ENCODE measurements at regions not wholly inside any gene's neighbourhood (a gene's known extent, or its start where the extent isn't known, plus 50 kb on each side); places are given as distances from the start of the nearest gene placed in this dataset.

DNA sequence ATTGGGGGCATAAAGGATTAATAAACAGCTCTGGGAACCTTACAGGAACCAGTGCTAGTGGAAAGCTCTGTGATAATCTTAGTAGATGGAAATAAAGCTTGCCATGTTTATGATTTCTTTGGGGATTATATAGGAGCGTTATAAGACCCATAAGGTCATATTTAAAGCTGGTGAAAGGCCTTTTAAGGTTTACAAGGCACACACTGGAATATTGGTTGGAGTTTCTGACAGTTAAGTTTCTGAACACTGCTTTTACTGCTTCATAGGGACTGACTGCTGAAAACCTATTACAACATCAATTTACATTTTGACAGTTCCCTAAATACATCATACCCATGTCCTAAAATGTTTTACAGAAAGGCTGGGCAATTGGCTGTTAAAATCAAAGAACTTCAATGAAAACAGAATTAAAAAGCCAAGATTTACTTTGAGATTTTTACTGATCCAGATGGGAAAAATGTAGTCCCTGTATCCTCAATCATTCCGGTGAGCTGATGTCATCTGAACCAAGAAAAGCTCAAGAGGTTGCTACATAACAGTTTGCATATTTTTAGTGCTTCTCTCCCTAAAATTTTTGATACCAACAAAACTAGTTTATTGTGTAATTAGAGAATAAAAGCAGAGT lies 153.7 kb upstream of the IGF1 start:
- CTCF ChIA-PET: no interaction called here

DNA sequence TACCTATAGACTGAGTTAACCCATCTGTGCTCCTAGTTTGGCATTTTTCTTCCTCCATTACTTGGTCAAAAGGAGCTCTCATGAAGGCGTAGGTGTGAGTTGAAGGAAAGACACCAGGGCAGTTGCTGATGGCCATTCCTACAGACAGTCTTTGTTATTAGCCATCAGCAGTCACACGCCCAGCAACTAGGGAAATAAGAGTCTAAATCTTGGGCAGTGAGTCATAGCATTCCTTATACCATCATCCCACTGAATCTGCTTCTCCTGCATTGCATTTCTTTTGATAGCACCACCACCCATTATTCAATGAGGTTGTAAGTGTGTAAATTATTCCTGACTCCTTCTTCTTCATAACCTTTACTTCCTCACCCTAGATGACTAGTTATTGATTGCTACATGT lies 150.9 kb upstream of the IGF1 start:
- ChIA-PET CTCF (no interaction called here), POLR2A (no interaction called here)
- H3K4me1 ChIP-seq (ENCODE audit: control insufficient read depth, insufficient read depth, low read length): no peaks in the 10 kb centered on the region
- H3K27ac ChIP-seq (ENCODE audit: low read length): no peak overlapping the region
- BruUV-seq (replicated peaks): no TSS peak
- H3K27me3 ChIP-seq (ENCODE audit: control insufficient read depth, insufficient read depth, low read length): no peaks in the 10 kb centered on the region
- no peak for TF ChIP-seq TCF7L2 (IDR thresholded peaks at IDR 0.05; ENCODE audit: low read depth, low read length)
- no peak for TF ChIP-seq SIN3A (IDR thresholded peaks at IDR 0.05; ENCODE audit: borderline replicate concordance, insufficient read depth, low read depth, low read length)
- no peak for TF ChIP-seq POLR2AphosphoS5 (IDR thresholded peaks at IDR 0.05; ENCODE audit: low read depth, low read length)
- TF ChIP-seq, protein P1, sequence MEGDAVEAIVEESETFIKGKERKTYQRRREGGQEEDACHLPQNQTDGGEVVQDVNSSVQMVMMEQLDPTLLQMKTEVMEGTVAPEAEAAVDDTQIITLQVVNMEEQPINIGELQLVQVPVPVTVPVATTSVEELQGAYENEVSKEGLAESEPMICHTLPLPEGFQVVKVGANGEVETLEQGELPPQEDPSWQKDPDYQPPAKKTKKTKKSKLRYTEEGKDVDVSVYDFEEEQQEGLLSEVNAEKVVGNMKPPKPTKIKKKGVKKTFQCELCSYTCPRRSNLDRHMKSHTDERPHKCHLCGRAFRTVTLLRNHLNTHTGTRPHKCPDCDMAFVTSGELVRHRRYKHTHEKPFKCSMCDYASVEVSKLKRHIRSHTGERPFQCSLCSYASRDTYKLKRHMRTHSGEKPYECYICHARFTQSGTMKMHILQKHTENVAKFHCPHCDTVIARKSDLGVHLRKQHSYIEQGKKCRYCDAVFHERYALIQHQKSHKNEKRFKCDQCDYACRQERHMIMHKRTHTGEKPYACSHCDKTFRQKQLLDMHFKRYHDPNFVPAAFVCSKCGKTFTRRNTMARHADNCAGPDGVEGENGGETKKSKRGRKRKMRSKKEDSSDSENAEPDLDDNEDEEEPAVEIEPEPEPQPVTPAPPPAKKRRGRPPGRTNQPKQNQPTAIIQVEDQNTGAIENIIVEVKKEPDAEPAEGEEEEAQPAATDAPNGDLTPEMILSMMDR (IDR thresholded peaks at IDR 0.05): no peak
- TF ChIP-seq, protein P2, sequence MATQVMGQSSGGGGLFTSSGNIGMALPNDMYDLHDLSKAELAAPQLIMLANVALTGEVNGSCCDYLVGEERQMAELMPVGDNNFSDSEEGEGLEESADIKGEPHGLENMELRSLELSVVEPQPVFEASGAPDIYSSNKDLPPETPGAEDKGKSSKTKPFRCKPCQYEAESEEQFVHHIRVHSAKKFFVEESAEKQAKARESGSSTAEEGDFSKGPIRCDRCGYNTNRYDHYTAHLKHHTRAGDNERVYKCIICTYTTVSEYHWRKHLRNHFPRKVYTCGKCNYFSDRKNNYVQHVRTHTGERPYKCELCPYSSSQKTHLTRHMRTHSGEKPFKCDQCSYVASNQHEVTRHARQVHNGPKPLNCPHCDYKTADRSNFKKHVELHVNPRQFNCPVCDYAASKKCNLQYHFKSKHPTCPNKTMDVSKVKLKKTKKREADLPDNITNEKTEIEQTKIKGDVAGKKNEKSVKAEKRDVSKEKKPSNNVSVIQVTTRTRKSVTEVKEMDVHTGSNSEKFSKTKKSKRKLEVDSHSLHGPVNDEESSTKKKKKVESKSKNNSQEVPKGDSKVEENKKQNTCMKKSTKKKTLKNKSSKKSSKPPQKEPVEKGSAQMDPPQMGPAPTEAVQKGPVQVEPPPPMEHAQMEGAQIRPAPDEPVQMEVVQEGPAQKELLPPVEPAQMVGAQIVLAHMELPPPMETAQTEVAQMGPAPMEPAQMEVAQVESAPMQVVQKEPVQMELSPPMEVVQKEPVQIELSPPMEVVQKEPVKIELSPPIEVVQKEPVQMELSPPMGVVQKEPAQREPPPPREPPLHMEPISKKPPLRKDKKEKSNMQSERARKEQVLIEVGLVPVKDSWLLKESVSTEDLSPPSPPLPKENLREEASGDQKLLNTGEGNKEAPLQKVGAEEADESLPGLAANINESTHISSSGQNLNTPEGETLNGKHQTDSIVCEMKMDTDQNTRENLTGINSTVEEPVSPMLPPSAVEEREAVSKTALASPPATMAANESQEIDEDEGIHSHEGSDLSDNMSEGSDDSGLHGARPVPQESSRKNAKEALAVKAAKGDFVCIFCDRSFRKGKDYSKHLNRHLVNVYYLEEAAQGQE (IDR thresholded peaks at IDR 0.05; ENCODE audit: insufficient read depth in 1 of 2, low read depth in 2 of 2, low read length in 1 of 2): no peak
- no peak overlapping the region for H3K4me3 ChIP-seq (ENCODE audit: low read depth in 2 of 2, low read length in 2 of 2)
- ATAC-seq (no peak), DNase-seq (ENCODE audit: low read depth, low spot score) (no peak)
- intact Hi-C loops (cut with micrococcal nuclease; ENCODE audit: unreplicated experiment): no loop called here
- in situ Hi-C loops (cut with HindIII; ENCODE audit: low pct_unique_long_range_greater_than_20kb, low sequenced_read_pairs): no loop called here
- H3K36me3 ChIP-seq (ENCODE audit: control insufficient read depth, insufficient read depth, low read length): no peaks in the 10 kb centered on the region
- 0 out of 2 replicates have a peak, but pooled peaks cover under 1% of the 10 kb centered on the region for H3K9me3 ChIP-seq (ENCODE audit: control insufficient read depth, insufficient read depth, low read depth, low read length)

More for the DNA sequence above, 153.7 kb upstream of the IGF1 start:
- intact Hi-C loops (cut with micrococcal nuclease; ENCODE audit: unreplicated experiment) (no loop called here), in situ Hi-C loops (cut with HindIII; ENCODE audit: low pct_unique_long_range_greater_than_20kb, low sequenced_read_pairs) (no loop called here)
- POLR2A ChIA-PET: no interaction called here
- TF ChIP-seq, protein P1 (IDR thresholded peaks at IDR 0.05): no peak
- no peak for TF ChIP-seq POLR2AphosphoS5 (IDR thresholded peaks at IDR 0.05; ENCODE audit: low read depth, low read length)
- TF ChIP-seq, protein P2 (IDR thresholded peaks at IDR 0.05; ENCODE audit: insufficient read depth in 1 of 2, low read depth in 2 of 2, low read length in 1 of 2): no peak
- TF ChIP-seq SIN3A (IDR thresholded peaks at IDR 0.05; ENCODE audit: borderline replicate concordance, insufficient read depth, low read depth, low read length): no peak
- TF ChIP-seq TCF7L2 (IDR thresholded peaks at IDR 0.05; ENCODE audit: low read depth, low read length): no peak
- no peak overlapping the region for H3K4me3 ChIP-seq (ENCODE audit: low read depth in 2 of 2, low read length in 2 of 2)
- no peak for DNase-seq (ENCODE audit: low read depth, low spot score)
- no peak overlapping the region for H3K27ac ChIP-seq (ENCODE audit: low read length)
- H3K9me3 ChIP-seq (ENCODE audit: control insufficient read depth, insufficient read depth, low read depth, low read length): no peaks in the 10 kb centered on the region
- H3K27me3 ChIP-seq (ENCODE audit: control insufficient read depth, insufficient read depth, low read length): no peaks in the 10 kb centered on the region
- no peaks in the 10 kb centered on the region for H3K4me1 ChIP-seq (ENCODE audit: control insufficient read depth, insufficient read depth, low read length)
- no TSS peak for BruUV-seq (replicated peaks)
- no peak for ATAC-seq
- no peaks in the 10 kb centered on the region for H3K36me3 ChIP-seq (ENCODE audit: control insufficient read depth, insufficient read depth, low read length)
